WTC11 (cell line): ENCODE measurements at regions not wholly inside any gene's neighbourhood (a gene's known extent, or its start where the extent isn't known, plus 50 kb on each side); places are given as distances from the start of the nearest gene placed in this dataset.

ENCODE experiments used
- ATAC-seq: fragments of 200-7000 bp; cut with Tn5 transposase; 2 replicates; pipeline ENCODE4 v1.10.0; 2021; ENCODE audit warnings: mild to moderate bottlenecking, moderate library complexity
- CTCF ChIA-PET: fragments of 300-600 bp; sonication (Branson Sonifier 250); formaldehyde crosslinking; loops from one replicate; lab custom pipeline; 2021; ENCODE audit warnings: antibody characterized with exemption; lab: Charles Lee
- POLR2A ChIA-PET: fragments of 350-600 bp; sonication (Branson Sonifier 250); formaldehyde crosslinking; loops from one replicate; lab custom pipeline; 2021; ENCODE audit warnings: antibody characterized with exemption; lab: Charles Lee
- DNase-seq: peaks from one replicate; pipeline ENCODE4 v3.0.0; 2021; ENCODE audit warnings: low spot score
- H3K27ac Mint-ChIP-seq: 2 replicates; pipeline ENCODE4 v1.8.0; 2021; ENCODE audit warnings: mixed read lengths
- H3K27me3 Mint-ChIP-seq: 2 replicates; pipeline ENCODE4 v1.8.0; 2021; ENCODE audit warnings: low read depth, mild to moderate bottlenecking, moderate library complexity, mixed read lengths
- H3K36me3 Mint-ChIP-seq: 2 replicates; pipeline ENCODE4 v1.8.0; 2021; ENCODE audit warnings: mixed read lengths
- H3K4me1 Mint-ChIP-seq: 2 replicates; pipeline ENCODE4 v1.8.0; 2022; ENCODE audit warnings: mixed read lengths
- H3K4me3 Mint-ChIP-seq: 2 replicates; pipeline ENCODE4 v1.8.0; 2021; ENCODE audit warnings: mild to moderate bottlenecking, moderate library complexity, mixed read lengths
- H3K9me3 Mint-ChIP-seq: 2 replicates; pipeline ENCODE4 v1.8.0; 2021; ENCODE audit warnings: mixed read lengths
- AR ChIP-seq: fragments of 250-450 bp; sonication (Bioruptor Pico); IDR thresholded peaks from 2 replicates; pipeline ENCODE4 v1.9.0; 2021; ENCODE audit warnings: mild to moderate bottlenecking
- CREB1 ChIP-seq: sonication (generic); formaldehyde crosslinking; IDR thresholded peaks from 2 replicates; pipeline ENCODE4 v1.8.0; 2023; ENCODE audit warnings: mild to moderate bottlenecking, missing genetic modification reagents
- CREM ChIP-seq: sonication (generic); formaldehyde crosslinking; IDR thresholded peaks from 2 replicates; pipeline ENCODE4 v1.8.1; 2022; ENCODE audit warnings: mild to moderate bottlenecking, missing genetic modification reagents, moderate library complexity
- ELF4 ChIP-seq: sonication (generic); formaldehyde crosslinking; IDR thresholded peaks from 2 replicates; pipeline ENCODE4 v1.8.1; 2022; ENCODE audit warnings: low read depth, mild to moderate bottlenecking, moderate library complexity, missing genetic modification reagents
- ESRRA ChIP-seq: sonication (generic); formaldehyde crosslinking; IDR thresholded peaks from 2 replicates; pipeline ENCODE4 v1.8.1; 2022; ENCODE audit warnings: mild to moderate bottlenecking, missing genetic modification reagents, borderline replicate concordance
- GTF2I ChIP-seq: fragments of 250-450 bp; sonication (Bioruptor Pico); conservative IDR thresholded peaks from 2 replicates; pipeline ENCODE4 v1.4.0; 2021; ENCODE audit warnings: mild to moderate bottlenecking
- JUN ChIP-seq: sonication (generic); formaldehyde crosslinking; IDR thresholded peaks from 2 replicates; pipeline ENCODE4 v1.8.0; 2023; ENCODE audit warnings: mild to moderate bottlenecking, missing genetic modification reagents
- NFATC4 ChIP-seq: fragments of 250-450 bp; sonication (Bioruptor Pico); IDR thresholded peaks from 2 replicates; pipeline ENCODE4 v1.9.0; 2021; ENCODE audit warnings: mild to moderate bottlenecking
- NR1H2 ChIP-seq: sonication (generic); formaldehyde crosslinking; IDR thresholded peaks from 2 replicates; pipeline ENCODE4 v1.9.0; 2021; ENCODE audit warnings: mild to moderate bottlenecking, moderate library complexity, missing genetic modification reagents
- NR2C2 ChIP-seq: sonication (generic); formaldehyde crosslinking; IDR thresholded peaks from 2 replicates; pipeline ENCODE4 v1.8.0; 2022; ENCODE audit warnings: mild to moderate bottlenecking, missing genetic modification reagents
- NR3C1 ChIP-seq: sonication (generic); formaldehyde crosslinking; conservative IDR thresholded peaks from 2 replicates; pipeline ENCODE4 v1.8.1; 2023; ENCODE audit warnings: low read depth, mild to moderate bottlenecking, missing genetic modification reagents
- SP1 ChIP-seq: sonication (generic); formaldehyde crosslinking; conservative IDR thresholded peaks from 2 replicates; pipeline ENCODE4 v1.8.1; 2022; ENCODE audit warnings: missing genetic modification reagents
- ZNF121 ChIP-seq: sonication (generic); formaldehyde crosslinking; IDR thresholded peaks from 2 replicates; pipeline ENCODE4 v1.8.0; 2023; ENCODE audit warnings: missing genetic modification reagents
- ZNF263 ChIP-seq: sonication (generic); formaldehyde crosslinking; IDR thresholded peaks from 2 replicates; pipeline ENCODE4 v1.8.1; 2022; ENCODE audit warnings: low read depth, mild to moderate bottlenecking, moderate library complexity, missing genetic modification reagents
- ZNF317 ChIP-seq: sonication (generic); formaldehyde crosslinking; IDR thresholded peaks from 2 replicates; pipeline ENCODE4 v1.8.1; 2023; ENCODE audit warnings: low read depth, mild to moderate bottlenecking, moderate library complexity, missing genetic modification reagents, borderline replicate concordance
- ZNF396 ChIP-seq: fragments of 250-450 bp; sonication (Bioruptor Pico); IDR thresholded peaks from 2 replicates; pipeline ENCODE4 v1.8.0; 2021; ENCODE audit warnings: mild to moderate bottlenecking, moderate library complexity, borderline replicate concordance
- ZNF416 ChIP-seq: fragments of 250-450 bp; sonication (Bioruptor Pico); IDR thresholded peaks from 2 replicates; pipeline ENCODE4 v1.9.0; 2021; ENCODE audit warnings: mild to moderate bottlenecking, inconsistent platforms
- TF ChIP-seq, protein P1 (sequence below): sonication (generic); formaldehyde crosslinking; IDR thresholded peaks from 2 replicates; pipeline ENCODE4 v1.8.1; 2022; ENCODE audit warnings: missing genetic modification reagents, borderline replicate concordance
- TF ChIP-seq, protein P2 (sequence below): sonication (generic); formaldehyde crosslinking; IDR thresholded peaks from 2 replicates; pipeline ENCODE4 v1.8.1; 2023; ENCODE audit warnings: mild to moderate bottlenecking, missing genetic modification reagents, moderate library complexity
- TF ChIP-seq, protein P3 (sequence below): sonication (generic); formaldehyde crosslinking; IDR thresholded peaks from 2 replicates; pipeline ENCODE4 v1.8.1; 2022; ENCODE audit warnings: mild to moderate bottlenecking, missing genetic modification reagents, moderate library complexity, borderline replicate concordance
- TF ChIP-seq, protein P4 (sequence below): sonication (generic); formaldehyde crosslinking; IDR thresholded peaks from 2 replicates; pipeline ENCODE4 v1.8.0; 2022; ENCODE audit warnings: mild to moderate bottlenecking, missing genetic modification reagents
- TF ChIP-seq, protein P5 (sequence below): sonication (generic); formaldehyde crosslinking; IDR thresholded peaks from 2 replicates; pipeline ENCODE4 v1.8.1; 2023; ENCODE audit warnings: mild to moderate bottlenecking, missing genetic modification reagents

GRCh38 chr6:141041596-141042087 is 1091.1 kb upstream of the GJE1 start:
- DNase-seq: no peak
- peaks cover 33% of the 10 kb centered on the region for H3K36me3 Mint-ChIP-seq
- H3K9me3 Mint-ChIP-seq: peaks cover 47% of the 10 kb centered on the region
- no peak for ATAC-seq
- H3K27ac Mint-ChIP-seq: no peak overlapping the region
- H3K4me1 Mint-ChIP-seq: no peaks in the 10 kb centered on the region
- no peaks in the 10 kb centered on the region for H3K27me3 Mint-ChIP-seq
- TF ChIP-seq ZNF317 (CRISPR knock-in tag): no peak
- TF ChIP-seq, protein P1, sequence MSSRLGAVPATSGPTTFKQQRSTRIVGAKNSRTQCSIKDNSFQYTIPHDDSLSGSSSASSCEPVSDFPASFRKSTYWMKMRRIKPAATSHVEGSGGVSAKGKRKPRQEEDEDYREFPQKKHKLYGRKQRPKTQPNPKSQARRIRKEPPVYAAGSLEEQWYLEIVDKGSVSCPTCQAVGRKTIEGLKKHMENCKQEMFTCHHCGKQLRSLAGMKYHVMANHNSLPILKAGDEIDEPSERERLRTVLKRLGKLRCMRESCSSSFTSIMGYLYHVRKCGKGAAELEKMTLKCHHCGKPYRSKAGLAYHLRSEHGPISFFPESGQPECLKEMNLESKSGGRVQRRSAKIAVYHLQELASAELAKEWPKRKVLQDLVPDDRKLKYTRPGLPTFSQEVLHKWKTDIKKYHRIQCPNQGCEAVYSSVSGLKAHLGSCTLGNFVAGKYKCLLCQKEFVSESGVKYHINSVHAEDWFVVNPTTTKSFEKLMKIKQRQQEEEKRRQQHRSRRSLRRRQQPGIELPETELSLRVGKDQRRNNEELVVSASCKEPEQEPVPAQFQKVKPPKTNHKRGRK (CRISPR knock-in tag): no peak
- TF ChIP-seq, protein P2, sequence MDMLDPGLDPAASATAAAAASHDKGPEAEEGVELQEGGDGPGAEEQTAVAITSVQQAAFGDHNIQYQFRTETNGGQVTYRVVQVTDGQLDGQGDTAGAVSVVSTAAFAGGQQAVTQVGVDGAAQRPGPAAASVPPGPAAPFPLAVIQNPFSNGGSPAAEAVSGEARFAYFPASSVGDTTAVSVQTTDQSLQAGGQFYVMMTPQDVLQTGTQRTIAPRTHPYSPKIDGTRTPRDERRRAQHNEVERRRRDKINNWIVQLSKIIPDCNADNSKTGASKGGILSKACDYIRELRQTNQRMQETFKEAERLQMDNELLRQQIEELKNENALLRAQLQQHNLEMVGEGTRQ: no peak
- TF ChIP-seq NR3C1 (CRISPR knock-in tag): no peak
- no peak for TF ChIP-seq JUN
- TF ChIP-seq NR1H2 (CRISPR knock-in tag): no peak
- no peak for TF ChIP-seq NFATC4 (CRISPR knock-in tag)
- TF ChIP-seq AR (CRISPR knock-in tag): no peak
- no peak overlapping the region for H3K4me3 Mint-ChIP-seq
- ChIA-PET CTCF (no interaction called here), POLR2A (no interaction called here)

DNA sequence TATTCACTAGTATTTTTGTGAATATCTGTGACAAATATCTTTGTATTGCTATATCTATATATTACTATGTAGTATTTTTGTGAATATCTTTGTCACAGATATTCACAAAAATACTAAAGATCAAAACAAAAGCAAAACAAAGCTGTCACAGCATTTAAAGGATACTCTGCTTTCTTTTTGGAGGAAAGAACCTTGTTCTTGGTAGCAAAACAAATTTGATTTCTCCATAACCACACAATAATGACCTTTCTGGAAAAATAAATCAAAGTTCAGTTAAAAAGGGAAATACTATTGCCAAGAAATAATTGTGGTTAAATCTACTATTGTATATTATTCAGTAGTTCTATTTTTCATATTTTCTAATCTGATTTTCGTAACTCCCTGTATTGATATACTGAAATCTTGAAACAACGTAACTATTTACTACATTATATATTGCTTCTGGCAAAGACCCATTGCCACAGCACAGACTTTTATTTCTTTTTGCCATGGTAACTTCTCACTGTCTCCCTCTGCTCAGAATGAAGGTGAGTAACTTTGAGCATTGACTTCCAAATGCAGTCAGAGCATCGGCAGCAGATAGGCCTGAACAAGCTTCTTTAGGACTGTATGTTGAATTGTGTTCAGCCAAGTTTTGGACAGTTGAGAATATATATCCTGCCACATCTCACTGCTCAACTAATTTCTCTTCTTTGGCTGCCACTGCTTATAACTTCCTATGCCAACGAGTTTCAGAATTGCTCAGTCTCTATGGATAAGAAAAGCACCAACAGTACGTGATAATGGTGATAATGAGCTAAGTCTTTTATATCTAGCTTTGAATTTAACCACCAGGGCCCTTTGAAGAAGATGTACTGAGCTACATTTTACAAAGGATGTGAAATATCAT is 1097.2 kb upstream of the GJE1 start:
- DNase-seq: no peak
- H3K4me3 Mint-ChIP-seq: no peak overlapping the region
- ChIA-PET CTCF (no interaction called here), POLR2A (no interaction called here)
- peaks cover 6% of the 10 kb centered on the region for H3K36me3 Mint-ChIP-seq
- TF ChIP-seq, protein P3, sequence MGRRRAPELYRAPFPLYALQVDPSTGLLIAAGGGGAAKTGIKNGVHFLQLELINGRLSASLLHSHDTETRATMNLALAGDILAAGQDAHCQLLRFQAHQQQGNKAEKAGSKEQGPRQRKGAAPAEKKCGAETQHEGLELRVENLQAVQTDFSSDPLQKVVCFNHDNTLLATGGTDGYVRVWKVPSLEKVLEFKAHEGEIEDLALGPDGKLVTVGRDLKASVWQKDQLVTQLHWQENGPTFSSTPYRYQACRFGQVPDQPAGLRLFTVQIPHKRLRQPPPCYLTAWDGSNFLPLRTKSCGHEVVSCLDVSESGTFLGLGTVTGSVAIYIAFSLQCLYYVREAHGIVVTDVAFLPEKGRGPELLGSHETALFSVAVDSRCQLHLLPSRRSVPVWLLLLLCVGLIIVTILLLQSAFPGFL (CRISPR knock-in tag): no peak
- TF ChIP-seq ZNF396: no peak
- no peak for ATAC-seq
- no peak overlapping the region for H3K27ac Mint-ChIP-seq
- H3K9me3 Mint-ChIP-seq: peaks cover 9% of the 10 kb centered on the region
- H3K4me1 Mint-ChIP-seq: no peaks in the 10 kb centered on the region
- H3K27me3 Mint-ChIP-seq: no peaks in the 10 kb centered on the region

- H3K9me3 Mint-ChIP-seq: peaks cover 3% of the 10 kb centered on the region; the same call in 1 of the 2 replicates
- H3K4me3 Mint-ChIP-seq: no peak overlapping the region
- H3K4me1 Mint-ChIP-seq: no peaks in the 10 kb centered on the region
- ATAC-seq (no peak), DNase-seq (no peak)
- CTCF ChIA-PET: no interaction called here
- H3K36me3 Mint-ChIP-seq: no peaks in the 10 kb centered on the region
- no peak overlapping the region for H3K27ac Mint-ChIP-seq
- POLR2A ChIA-PET: no interaction called here
- H3K27me3 Mint-ChIP-seq: no peaks in the 10 kb centered on the region
- no peak for TF ChIP-seq ZNF416 (CRISPR knock-in tag)
- TF ChIP-seq, protein P4, sequence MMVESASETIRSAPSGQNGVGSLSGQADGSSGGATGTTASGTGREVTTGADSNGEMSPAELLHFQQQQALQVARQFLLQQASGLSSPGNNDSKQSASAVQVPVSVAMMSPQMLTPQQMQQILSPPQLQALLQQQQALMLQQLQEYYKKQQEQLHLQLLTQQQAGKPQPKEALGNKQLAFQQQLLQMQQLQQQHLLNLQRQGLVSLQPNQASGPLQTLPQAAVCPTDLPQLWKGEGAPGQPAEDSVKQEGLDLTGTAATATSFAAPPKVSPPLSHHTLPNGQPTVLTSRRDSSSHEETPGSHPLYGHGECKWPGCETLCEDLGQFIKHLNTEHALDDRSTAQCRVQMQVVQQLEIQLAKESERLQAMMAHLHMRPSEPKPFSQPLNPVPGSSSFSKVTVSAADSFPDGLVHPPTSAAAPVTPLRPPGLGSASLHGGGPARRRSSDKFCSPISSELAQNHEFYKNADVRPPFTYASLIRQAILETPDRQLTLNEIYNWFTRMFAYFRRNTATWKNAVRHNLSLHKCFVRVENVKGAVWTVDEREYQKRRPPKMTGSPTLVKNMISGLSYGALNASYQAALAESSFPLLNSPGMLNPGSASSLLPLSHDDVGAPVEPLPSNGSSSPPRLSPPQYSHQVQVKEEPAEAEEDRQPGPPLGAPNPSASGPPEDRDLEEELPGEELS: no peak
- TF ChIP-seq JUN: no peak
- no peak for TF ChIP-seq ZNF263
- TF ChIP-seq ZNF396: no peak
- no peak for TF ChIP-seq SP1 (CRISPR knock-in tag)
- no peak for TF ChIP-seq ELF4 (CRISPR knock-in tag)
- TF ChIP-seq CREM (CRISPR knock-in tag): no peak
- TF ChIP-seq ZNF121 (CRISPR knock-in tag): no peak
- TF ChIP-seq CREB1 (CRISPR knock-in tag): no peak
- no peak for TF ChIP-seq NR2C2 (CRISPR knock-in tag)
- no peak for TF ChIP-seq ESRRA (CRISPR knock-in tag)
- TF ChIP-seq, protein P5, sequence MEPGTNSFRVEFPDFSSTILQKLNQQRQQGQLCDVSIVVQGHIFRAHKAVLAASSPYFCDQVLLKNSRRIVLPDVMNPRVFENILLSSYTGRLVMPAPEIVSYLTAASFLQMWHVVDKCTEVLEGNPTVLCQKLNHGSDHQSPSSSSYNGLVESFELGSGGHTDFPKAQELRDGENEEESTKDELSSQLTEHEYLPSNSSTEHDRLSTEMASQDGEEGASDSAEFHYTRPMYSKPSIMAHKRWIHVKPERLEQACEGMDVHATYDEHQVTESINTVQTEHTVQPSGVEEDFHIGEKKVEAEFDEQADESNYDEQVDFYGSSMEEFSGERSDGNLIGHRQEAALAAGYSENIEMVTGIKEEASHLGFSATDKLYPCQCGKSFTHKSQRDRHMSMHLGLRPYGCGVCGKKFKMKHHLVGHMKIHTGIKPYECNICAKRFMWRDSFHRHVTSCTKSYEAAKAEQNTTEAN (CRISPR knock-in tag): no peak
- TF ChIP-seq GTF2I (CRISPR knock-in tag): no peak
Measured at GRCh38 chr6:141033101-141033500, 1099.6 kb upstream of the GJE1 start.
